GM23248 (cell line): ENCODE measurements at regions not wholly inside any gene's neighbourhood (a gene's known extent, or its start where the extent isn't known, plus 50 kb on each side); places are given as distances from the start of the nearest gene placed in this dataset.
"Not testable (repeated sequence)": the region's sequence is repeated elsewhere in the genome, so short reads cannot be mapped to it uniquely, and the experiment has no call there.

ENCODE experiments used
- DNase-seq: peaks from one replicate; pipeline ENCODE4 v3.0.0-alpha.2; 2015
- H2AFZ ChIP-seq: fragments of 200-600 bp; sonication (generic); 2 replicates; pipeline ENCODE4 v1.6.1; 2016; ENCODE audit warnings: antibody characterized with exemption
- H3F3A ChIP-seq: fragments of 200-600 bp; sonication (generic); 2 replicates; pipeline ENCODE4 v1.6.1; 2016; ENCODE audit warnings: mild to moderate bottlenecking, antibody characterized with exemption, mixed run types; ENCODE audit not compliant: insufficient read depth
- H3K27ac ChIP-seq: fragments of 200-600 bp; sonication (generic); 2 replicates; pipeline ENCODE4 v1.5.1; 2016; ENCODE audit warnings: mild to moderate bottlenecking
- H3K27me3 ChIP-seq: fragments of 200-600 bp; sonication (generic); replicated peaks from 2 replicates; pipeline ENCODE4 v1.6.1; 2016; ENCODE audit warnings: mild to moderate bottlenecking; ENCODE audit not compliant: insufficient read depth
- H3K36me3 ChIP-seq: fragments of 200-600 bp; sonication (generic); 2 replicates; pipeline ENCODE4 v1.6.1; 2016; ENCODE audit warnings: low read depth, mild to moderate bottlenecking
- H3K4me1 ChIP-seq: fragments of 200-600 bp; sonication (generic); 2 replicates; pipeline ENCODE4 v1.6.1; 2016; ENCODE audit warnings: mild to moderate bottlenecking; ENCODE audit not compliant: insufficient read depth
- H3K4me2 ChIP-seq: fragments of 200-600 bp; sonication (generic); one replicate; pipeline ENCODE4 v1.6.1; 2016; ENCODE audit warnings: mild to moderate bottlenecking; ENCODE audit not compliant: unreplicated experiment
- H3K4me3 ChIP-seq: fragments of 200-600 bp; sonication (generic); 2 replicates; pipeline ENCODE4 v1.5.1; 2016; ENCODE audit warnings: mild to moderate bottlenecking
- H3K79me2 ChIP-seq: fragments of 200-600 bp; sonication (generic); 2 replicates; pipeline ENCODE4 v1.6.1; 2016; ENCODE audit warnings: mild to moderate bottlenecking; ENCODE audit not compliant: insufficient read depth
- H3K9ac ChIP-seq: fragments of 200-600 bp; sonication (generic); 2 replicates; pipeline ENCODE4 v1.6.1; 2016; ENCODE audit warnings: mild to moderate bottlenecking
- H3K9me2 ChIP-seq: fragments of 200-600 bp; sonication (generic); 2 replicates; pipeline ENCODE4 v1.6.1; 2016; ENCODE audit warnings: mixed run types, mild to moderate bottlenecking, moderate library complexity; ENCODE audit not compliant: insufficient read depth
- H3K9me3 ChIP-seq: fragments of 200-600 bp; sonication (generic); one replicate; pipeline ENCODE4 v1.6.1; 2017; ENCODE audit warnings: low read depth
- H4K20me1 ChIP-seq: fragments of 200-600 bp; sonication (generic); 2 replicates; pipeline ENCODE4 v1.6.0; 2016; ENCODE audit not compliant: insufficient read depth
- WGBS, 2 experiments: methylation state at CpG; one replicate each; pipeline ENCODE4 v1.1.6; 2015 to 2017; ENCODE audit warnings: low lambda C conversion rate in 2 of 2, low coverage in 1 of 2; ENCODE audit errors: missing lambda C conversion rate in 2 of 2; 5-methylcytosine and 5-hydroxymethylcytosine counted together
- in situ Hi-C: fragments of 300-500 bp; cut with MboI; formaldehyde crosslinking; loops from 2 replicates; pipeline ENCODE4 v1.15.0; 2020

DNA sequence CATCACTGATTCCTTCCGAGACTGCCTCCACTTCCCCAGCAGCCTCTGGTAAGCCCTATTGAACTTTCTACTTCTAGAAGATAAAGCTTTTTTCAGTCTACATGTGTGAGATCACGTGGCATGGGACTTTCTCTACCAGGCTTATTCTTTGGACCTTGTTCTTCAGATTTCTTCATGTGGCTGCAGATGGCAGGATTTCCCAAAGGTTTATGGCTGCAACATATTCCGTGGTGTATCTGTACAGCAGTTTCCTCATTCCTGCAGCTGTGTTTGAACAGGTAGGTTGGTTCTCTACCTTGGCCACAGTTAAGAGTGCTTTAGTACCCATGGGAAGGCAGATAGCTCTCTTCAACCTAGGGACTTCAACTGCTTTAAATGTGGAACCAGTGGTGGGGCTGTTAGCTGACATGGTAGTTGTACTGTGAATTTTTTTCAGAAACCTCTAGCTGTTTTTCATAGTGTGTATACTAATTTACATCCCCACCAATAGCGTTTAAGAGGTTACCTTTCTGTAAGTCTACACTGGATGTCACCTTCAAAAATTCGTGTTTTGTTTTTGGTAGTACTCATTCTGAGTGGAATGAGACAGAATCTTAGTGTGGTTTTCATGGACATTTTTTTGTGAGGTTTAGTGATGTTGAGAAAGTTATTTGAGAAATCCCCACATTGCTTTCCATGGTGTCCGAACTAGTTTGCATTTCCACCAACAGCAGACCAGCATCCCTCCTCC is 158.6 kb downstream of the CCDC74A start:
- H3K36me3 ChIP-seq, H3K27me3 ChIP-seq, in situ Hi-C loops, H3K9me2 ChIP-seq, H4K20me1 ChIP-seq, H2AFZ ChIP-seq, H3K4me3 ChIP-seq, H3K9me3 ChIP-seq: not testable (repeated sequence)
- Histone ChIP-seq H3K4me2 (peak overlapping the region; percentile 76), H3K27ac (peak overlapping the region; percentile 81), H3K4me1 (peaks cover 40% of the 10 kb centered on the region), H3K9ac (0 out of 2 replicates have a peak overlapping the region, but pooled peaks have one; percentile 4), H3K79me2 (peaks cover 39% of the 10 kb centered on the region), H3F3A (peaks cover 42% of the 10 kb centered on the region)
- DNase-seq = peak; percentile 46
- 59 to 60% methylated on average over 5 to 6 of the region's 6 CpGs for WGBS, 2 experiments

DNA sequence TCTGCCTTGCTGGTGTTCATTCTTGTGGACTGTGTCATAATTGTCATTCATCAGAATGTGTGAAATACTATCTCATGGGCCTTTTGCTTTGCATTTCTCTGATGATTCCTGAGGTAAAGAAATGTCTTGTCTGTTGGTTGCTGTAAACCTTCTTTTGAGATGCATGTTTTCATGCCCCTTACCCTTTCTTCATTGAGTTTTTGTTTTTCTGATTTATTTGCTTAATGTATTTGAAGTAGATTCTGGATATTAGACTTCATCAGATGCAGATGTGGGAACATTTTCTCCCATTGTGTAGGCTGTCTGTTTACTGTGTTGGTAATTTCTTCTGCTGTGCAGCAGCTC is 159.2 kb downstream of the CCDC74A start:
- H3K36me3 ChIP-seq, H2AFZ ChIP-seq, H3K9me3 ChIP-seq, H4K20me1 ChIP-seq, H3K9me2 ChIP-seq, in situ Hi-C loops, H3K27me3 ChIP-seq: not testable (repeated sequence)
- peak overlapping the region; percentile 56 for H3K27ac ChIP-seq
- peak overlapping the region; percentile 33; the same call in 1 of the 2 replicates for H3K9ac ChIP-seq
- H3K4me2 ChIP-seq = peak overlapping the region; percentile 55
- peaks cover 42% of the 10 kb centered on the region for H3F3A ChIP-seq
- peaks cover 40% of the 10 kb centered on the region for H3K4me1 ChIP-seq
- H3K79me2 ChIP-seq = peaks cover 39% of the 10 kb centered on the region
- peak overlapping the region; percentile 27; the same call in 1 of the 2 replicates for H3K4me3 ChIP-seq
- peak; percentile 20 for DNase-seq

DNA sequence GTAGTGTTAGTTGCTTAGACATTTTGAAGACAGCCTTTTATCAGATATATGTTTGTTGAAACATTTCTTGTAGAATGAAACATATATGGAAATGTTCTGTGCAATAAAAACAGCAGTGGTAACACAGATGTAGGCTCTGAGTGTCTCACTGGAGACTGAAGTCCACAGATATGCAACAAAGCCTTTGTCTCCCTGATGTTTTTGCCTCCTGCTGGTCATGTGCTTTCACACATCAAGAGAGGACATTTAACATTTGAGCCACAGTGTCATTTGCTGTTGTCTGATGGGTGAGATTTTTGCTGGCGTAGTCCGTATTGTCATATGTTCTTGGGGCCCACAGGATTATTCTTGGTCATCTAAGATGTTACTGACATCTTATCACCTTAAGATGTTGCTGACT is 161.4 kb downstream of the CCDC74A start:
- H3K27me3 ChIP-seq, H3K4me3 ChIP-seq, DNase-seq, H3K36me3 ChIP-seq, H3K4me2 ChIP-seq, H3K9me3 ChIP-seq, H2AFZ ChIP-seq, H4K20me1 ChIP-seq, H3K27ac ChIP-seq, H3K9ac ChIP-seq, H3K9me2 ChIP-seq, in situ Hi-C loops: not testable (repeated sequence)
- 100% methylated on average over 2 of the region's 2 CpGs for WGBS, 2 experiments
- H3F3A ChIP-seq = peaks cover 38% of the 10 kb centered on the region
- H3K79me2 ChIP-seq = peaks cover 30% of the 10 kb centered on the region
- H3K4me1 ChIP-seq = peaks cover 35% of the 10 kb centered on the region

DNA sequence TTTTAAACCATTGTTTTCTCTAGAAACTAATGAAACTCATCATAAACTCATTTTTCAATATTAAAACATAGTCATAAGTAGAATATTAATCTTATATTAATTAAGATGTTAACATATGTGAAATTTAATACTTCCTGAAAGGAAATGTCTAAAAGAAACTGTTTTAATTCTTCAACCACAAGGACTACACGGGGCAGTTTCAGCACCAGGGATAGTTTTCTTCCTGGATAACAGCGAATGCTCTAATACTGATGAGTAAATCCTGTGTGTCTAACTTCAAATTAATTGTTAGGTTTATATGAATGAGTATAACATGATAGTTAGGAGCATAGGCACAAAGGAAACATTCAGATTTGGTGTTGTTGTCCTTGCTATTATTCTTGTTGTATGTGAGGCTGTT is 183.6 kb downstream of the CCDC74A start:
- in situ Hi-C loops, H3K4me3 ChIP-seq, H3F3A ChIP-seq, H3K9me3 ChIP-seq, H3K9me2 ChIP-seq, H4K20me1 ChIP-seq, H3K4me2 ChIP-seq, H3K36me3 ChIP-seq, H3K79me2 ChIP-seq, H3K4me1 ChIP-seq, H3K9ac ChIP-seq, H2AFZ ChIP-seq, DNase-seq, H3K27ac ChIP-seq, H3K27me3 ChIP-seq: not testable (repeated sequence)
- 55 to 59% methylated on average over 2 of the region's 2 CpGs for WGBS, 2 experiments

DNA sequence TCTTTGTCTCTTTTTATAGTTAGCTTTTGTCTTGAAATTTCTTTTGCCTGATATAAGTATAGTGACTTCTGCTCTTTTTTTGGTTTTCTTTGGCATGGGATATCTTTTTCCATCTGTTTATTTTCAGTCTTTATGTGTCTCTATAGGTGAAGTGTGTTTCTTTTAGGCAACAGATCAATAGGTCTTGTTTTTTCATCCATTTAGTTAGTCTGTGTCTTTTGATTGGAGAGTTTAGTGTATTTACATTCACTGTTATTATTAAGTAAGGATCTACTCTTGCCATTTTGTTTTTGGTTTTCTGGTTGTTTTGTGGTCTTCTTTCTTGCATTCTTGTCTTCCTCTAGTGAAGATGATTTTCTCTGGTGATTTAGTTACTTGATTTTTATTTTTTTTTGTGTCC is 190.2 kb downstream of the CCDC74A start:
- in situ Hi-C loops, H3K4me1 ChIP-seq: not testable (repeated sequence)

DNA sequence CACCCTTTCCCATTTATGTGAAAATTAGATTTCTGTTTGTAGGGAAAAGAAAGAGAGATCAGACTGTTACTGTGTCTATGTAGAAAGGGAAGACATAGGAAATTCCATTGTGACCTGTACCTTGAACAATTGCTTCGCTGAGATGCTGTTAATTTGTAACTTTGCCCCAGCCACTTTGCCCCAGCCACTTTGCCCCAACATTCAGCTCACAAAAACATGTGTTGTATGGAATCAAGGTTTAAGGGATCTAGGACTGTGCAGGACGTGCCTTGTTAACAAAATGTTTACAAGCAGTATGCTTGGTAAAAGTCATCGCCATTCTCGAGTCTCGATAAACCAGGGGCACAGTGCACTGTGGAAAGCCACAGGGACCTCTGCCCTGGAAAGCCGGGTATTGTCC is 193.5 kb downstream of the CCDC74A start:
- H3K27me3 ChIP-seq, H3K4me1 ChIP-seq, H4K20me1 ChIP-seq, H2AFZ ChIP-seq, H3K9ac ChIP-seq, in situ Hi-C loops, H3K79me2 ChIP-seq, H3K4me3 ChIP-seq, DNase-seq, H3K36me3 ChIP-seq, H3K9me2 ChIP-seq, H3F3A ChIP-seq, H3K4me2 ChIP-seq, H3K9me3 ChIP-seq, H3K27ac ChIP-seq: not testable (repeated sequence)
- WGBS, 2 experiments = 81 to 85% methylated on average over 6 of the region's 6 CpGs

More for the DNA sequence above, 190.2 kb downstream of the CCDC74A start:
- not testable (repeated sequence) for DNase-seq, H3K4me3 ChIP-seq, H3K27me3 ChIP-seq, H3K36me3 ChIP-seq, H3K27ac ChIP-seq, H2AFZ ChIP-seq, H3F3A ChIP-seq, H4K20me1 ChIP-seq, H3K9ac ChIP-seq, H3K4me2 ChIP-seq, H3K9me2 ChIP-seq, H3K9me3 ChIP-seq, H3K79me2 ChIP-seq

DNA sequence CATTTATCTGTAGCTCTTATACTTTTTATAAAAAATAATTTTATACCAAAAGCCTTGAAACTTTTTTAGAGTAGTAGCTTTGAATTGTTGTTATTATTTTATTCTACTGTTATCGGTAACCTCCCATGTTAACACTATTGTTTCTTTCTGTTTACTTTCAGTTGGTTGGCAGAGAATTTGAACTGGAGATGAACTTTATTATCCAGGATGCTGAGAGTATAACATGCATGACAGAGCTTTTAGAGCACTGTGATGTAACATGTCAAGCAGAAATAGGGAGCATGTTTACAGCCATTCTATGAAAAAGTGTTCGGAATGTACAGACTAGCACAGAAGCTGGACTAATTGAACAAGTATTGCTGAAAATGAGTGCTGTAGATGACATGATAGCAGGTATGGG is 194.6 kb downstream of the CCDC74A start:
- H4K20me1 ChIP-seq, H3K9ac ChIP-seq, H3K4me1 ChIP-seq, H3K36me3 ChIP-seq, H2AFZ ChIP-seq, DNase-seq, H3K4me2 ChIP-seq, H3K9me2 ChIP-seq, H3K27me3 ChIP-seq, H3K27ac ChIP-seq, H3K9me3 ChIP-seq, in situ Hi-C loops, H3F3A ChIP-seq, H3K4me3 ChIP-seq, H3K79me2 ChIP-seq: not testable (repeated sequence)
- 95 to 100% methylated on average over 2 of the region's 2 CpGs for WGBS, 2 experiments
